Neural crest cell (in vitro differentiated cells): ENCODE measurements at regions not wholly inside any gene's neighbourhood (a gene's known extent, or its start where the extent isn't known, plus 50 kb on each side); places are given as distances from the start of the nearest gene placed in this dataset.

Experiments
- DNase-seq: peaks from one replicate; pipeline ENCODE4 v3.0.0; 2021; ENCODE audit warnings: low read depth, mixed read lengths, low spot score
- H3K27ac Mint-ChIP-seq: one replicate; pipeline ENCODE4 v1.8.0; 2021; ENCODE audit warnings: mild to moderate bottlenecking, mixed read lengths; ENCODE audit not compliant: unreplicated experiment
- H3K27me3 Mint-ChIP-seq: 2 replicates; pipeline ENCODE4 v1.8.0; 2021; ENCODE audit warnings: low read depth, mild to moderate bottlenecking, mixed read lengths
- H3K36me3 Mint-ChIP-seq: 2 replicates; pipeline ENCODE4 v1.8.0; 2021; ENCODE audit warnings: low read depth, mild to moderate bottlenecking, mixed read lengths
- H3K4me1 Mint-ChIP-seq: 2 replicates; pipeline ENCODE4 v1.8.0; 2021; ENCODE audit warnings: mixed read lengths
- H3K4me3 Mint-ChIP-seq: one replicate; pipeline ENCODE4 v1.8.0; 2021; ENCODE audit warnings: mild to moderate bottlenecking, mixed read lengths
- H3K9me3 Mint-ChIP-seq: 2 replicates; pipeline ENCODE4 v1.8.0; 2021; ENCODE audit warnings: mixed read lengths
- TF ChIP-seq, protein P1 (sequence below): fragments of 200-600 bp; sonication (generic); conservative IDR thresholded peaks from 2 replicates; pipeline ENCODE4 v1.5.0; 2021; ENCODE audit warnings: antibody characterized with exemption, mild to moderate bottlenecking

GRCh38 chr7:16178585-16178984, 242.8 kb downstream of the CRPPA start:
- Mint-ChIP-seq H3K36me3 (no peaks in the 10 kb centered on the region), H3K4me1 (no peaks in the 10 kb centered on the region), H3K27me3 (no peaks in the 10 kb centered on the region), H3K4me3 (no peak overlapping the region), H3K27ac (no peak overlapping the region), H3K9me3 (no peaks in the 10 kb centered on the region)
- TF ChIP-seq, protein P1, sequence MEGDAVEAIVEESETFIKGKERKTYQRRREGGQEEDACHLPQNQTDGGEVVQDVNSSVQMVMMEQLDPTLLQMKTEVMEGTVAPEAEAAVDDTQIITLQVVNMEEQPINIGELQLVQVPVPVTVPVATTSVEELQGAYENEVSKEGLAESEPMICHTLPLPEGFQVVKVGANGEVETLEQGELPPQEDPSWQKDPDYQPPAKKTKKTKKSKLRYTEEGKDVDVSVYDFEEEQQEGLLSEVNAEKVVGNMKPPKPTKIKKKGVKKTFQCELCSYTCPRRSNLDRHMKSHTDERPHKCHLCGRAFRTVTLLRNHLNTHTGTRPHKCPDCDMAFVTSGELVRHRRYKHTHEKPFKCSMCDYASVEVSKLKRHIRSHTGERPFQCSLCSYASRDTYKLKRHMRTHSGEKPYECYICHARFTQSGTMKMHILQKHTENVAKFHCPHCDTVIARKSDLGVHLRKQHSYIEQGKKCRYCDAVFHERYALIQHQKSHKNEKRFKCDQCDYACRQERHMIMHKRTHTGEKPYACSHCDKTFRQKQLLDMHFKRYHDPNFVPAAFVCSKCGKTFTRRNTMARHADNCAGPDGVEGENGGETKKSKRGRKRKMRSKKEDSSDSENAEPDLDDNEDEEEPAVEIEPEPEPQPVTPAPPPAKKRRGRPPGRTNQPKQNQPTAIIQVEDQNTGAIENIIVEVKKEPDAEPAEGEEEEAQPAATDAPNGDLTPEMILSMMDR: no peak
- no peak for DNase-seq

- no peaks in the 10 kb centered on the region for H3K36me3 Mint-ChIP-seq
- H3K27ac Mint-ChIP-seq: no peak overlapping the region
- H3K4me1 Mint-ChIP-seq: no peaks in the 10 kb centered on the region
- TF ChIP-seq, protein P1: no peak
- no peaks in the 10 kb centered on the region for H3K9me3 Mint-ChIP-seq
- no peak overlapping the region for H3K4me3 Mint-ChIP-seq
- DNase-seq: no peak
- H3K27me3 Mint-ChIP-seq: no peaks in the 10 kb centered on the region
Measured at GRCh38 chr7:16178092-16178491, 243.2 kb downstream of the CRPPA start.

GRCh38 chr7:16174253-16174652, 247.1 kb downstream of the CRPPA start:
- TF ChIP-seq, protein P1: no peak
- Mint-ChIP-seq H3K27me3 (no peaks in the 10 kb centered on the region), H3K27ac (no peak overlapping the region), H3K36me3 (peaks cover 6% of the 10 kb centered on the region), H3K9me3 (peaks cover 8% of the 10 kb centered on the region), H3K4me3 (no peak overlapping the region), H3K4me1 (no peaks in the 10 kb centered on the region)
- no peak for DNase-seq

GRCh38 chr7:16172366-16172765, 249.0 kb downstream of the CRPPA start:
- peaks cover 8% of the 10 kb centered on the region for H3K9me3 Mint-ChIP-seq
- no peak overlapping the region for H3K27ac Mint-ChIP-seq
- no peaks in the 10 kb centered on the region for H3K27me3 Mint-ChIP-seq
- no peak overlapping the region for H3K4me3 Mint-ChIP-seq
- H3K4me1 Mint-ChIP-seq: no peaks in the 10 kb centered on the region
- peaks cover 6% of the 10 kb centered on the region for H3K36me3 Mint-ChIP-seq
- TF ChIP-seq, protein P1: no peak
- DNase-seq: no peak

- no peaks in the 10 kb centered on the region for H3K27me3 Mint-ChIP-seq
- H3K27ac Mint-ChIP-seq: no peak overlapping the region
- TF ChIP-seq, protein P1: no peak
Measured at GRCh38 chr7:16171928-16172327, 249.4 kb downstream of the CRPPA start.

GRCh38 chr7:16170671-16171070, 250.7 kb downstream of the CRPPA start:
- Mint-ChIP-seq H3K4me1 (no peaks in the 10 kb centered on the region), H3K27me3 (no peaks in the 10 kb centered on the region), H3K27ac (no peak overlapping the region), H3K36me3 (peaks cover 6% of the 10 kb centered on the region), H3K9me3 (peaks cover 8% of the 10 kb centered on the region), H3K4me3 (no peak overlapping the region)
- TF ChIP-seq, protein P1: no peak
- no peak for DNase-seq

More at GRCh38 chr7:16171928-16172327, 249.4 kb downstream of the CRPPA start:
- H3K4me3 Mint-ChIP-seq: no peak overlapping the region
- H3K4me1 Mint-ChIP-seq: no peaks in the 10 kb centered on the region
- no peak for DNase-seq
- peaks cover 8% of the 10 kb centered on the region for H3K9me3 Mint-ChIP-seq
- peaks cover 6% of the 10 kb centered on the region for H3K36me3 Mint-ChIP-seq
